ENCODE measurements at regions not wholly inside any gene's neighbourhood (a gene's known extent, or its start where the extent isn't known, plus 50 kb on each side); places are given as distances from the start of the nearest gene placed in this dataset.

DNA sequence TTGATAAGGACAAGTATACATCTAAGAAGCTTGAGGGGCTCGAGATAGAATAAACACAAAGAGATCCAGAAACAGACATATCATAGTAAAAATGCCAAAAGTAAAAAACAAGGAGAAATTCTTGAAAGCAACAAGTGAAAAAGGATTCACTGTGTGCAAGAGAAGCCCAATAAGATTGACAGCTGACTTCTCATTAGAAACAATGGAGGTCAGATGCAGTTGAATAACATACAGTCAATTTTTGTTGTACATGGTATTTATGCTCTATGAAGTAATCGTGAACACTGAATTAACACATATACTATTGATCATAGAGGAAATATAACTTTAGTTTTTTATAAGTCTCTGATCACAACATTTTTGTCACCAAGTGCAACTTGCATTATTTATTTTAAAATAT, 982.8 kb upstream of the SORCS1 start:
- intact Hi-C loops (cut with micrococcal nuclease) (no loop called here), dilution Hi-C loops (cut with HindIII; ENCODE audit: low sequenced_read_pairs, unreplicated experiment) (no loop called here), in situ Hi-C loops (cut with MboI; ENCODE audit: low sequenced_read_pairs) (no loop called here)
- H2BK15ac ChIP-seq (ENCODE audit: low read depth, low read length), result no peak overlapping the region
- no peak overlapping the region for H3K23ac ChIP-seq (ENCODE audit: low read depth, low read length)
- H3K14ac ChIP-seq (replicated peaks; ENCODE audit: low read depth, low read length), result no peak overlapping the region
- ATAC-seq (ENCODE audit: low read depth) (no peak), DNase-seq (no peak)
- H3K56ac ChIP-seq (ENCODE audit: extremely low read depth, insufficient read depth, low read length), result no peak overlapping the region
- H2BK5ac ChIP-seq (ENCODE audit: low read depth, low read length, poor library complexity, severe bottlenecking), result no peak overlapping the region
- H3K4me2 ChIP-seq (ENCODE audit: low read depth, low read length), result no peak overlapping the region
- ChIA-PET POLR2A (ENCODE audit: unreplicated experiment) (no interaction called here), CTCF (no interaction called here)
- H3K4me1 ChIP-seq (ENCODE audit: control insufficient read depth, insufficient read depth, low read length), result no peaks in the 10 kb centered on the region
- H3K27ac ChIP-seq (ENCODE audit: insufficient read depth, low read length), result no peak overlapping the region
- no peak overlapping the region for H4K5ac ChIP-seq (ENCODE audit: low read depth, low read length)
- H2AK5ac ChIP-seq (ENCODE audit: low read depth, low read length), result no peak overlapping the region
- H4K20me1 ChIP-seq (ENCODE audit: insufficient read depth, low read length), result no peaks in the 10 kb centered on the region
- no peak overlapping the region for H2BK120ac ChIP-seq (ENCODE audit: low read depth, low read length)
- H4K8ac ChIP-seq (ENCODE audit: low read depth in 2 of 2, low read length in 2 of 2), result no peak overlapping the region
- no peak overlapping the region for H2AFZ ChIP-seq (replicated peaks; ENCODE audit: low read length, poor library complexity)
- no peaks in the 10 kb centered on the region for H3K9me1 ChIP-seq (ENCODE audit: insufficient read depth, low read length)
- H3K27me3 ChIP-seq (ENCODE audit: control insufficient read depth, insufficient read depth, low read length), result no peaks in the 10 kb centered on the region
- BruUV-seq (replicated peaks), result no TSS peak
- TF ChIP-seq RAD21 (IDR thresholded peaks at IDR 0.05; ENCODE audit: low read length) (no peak), BHLHE40 (IDR thresholded peaks at IDR 0.05; ENCODE audit: low read depth, low read length) (no peak), CEBPB (IDR thresholded peaks at IDR 0.05; ENCODE audit: low read depth, low read length) (no peak), MAFK (IDR thresholded peaks at IDR 0.05; ENCODE audit: low read depth, low read length) (no peak), RFX5 (IDR thresholded peaks at IDR 0.05; ENCODE audit: low read depth, low read length) (no peak), NFE2L2 (IDR thresholded peaks at IDR 0.05; ENCODE audit: low read depth, low read length) (no peak)
- no peak overlapping the region for H2BK20ac ChIP-seq (ENCODE audit: low read depth, low read length)
- no CpG with 5 or more reads among the region's 2 CpGs for WGBS, 2 experiments (ENCODE audit: extremely low coverage in 2 of 2, insufficient read length in 1 of 2)
- no peak overlapping the region for H3K18ac ChIP-seq (ENCODE audit: low read depth, low read length)
- no peaks in the 10 kb centered on the region for H3K36me3 ChIP-seq (ENCODE audit: control insufficient read depth, insufficient read depth, low read length)
- H3K4me3 ChIP-seq (ENCODE audit: insufficient read depth, low read depth, low read length), result no peak overlapping the region
- H4K91ac ChIP-seq (ENCODE audit: insufficient read depth, low read depth, low read length), result no peak overlapping the region
- H3K9ac ChIP-seq (ENCODE audit: low read depth, low read length), result no peak overlapping the region
- no peak overlapping the region for H2AK9ac ChIP-seq (replicated peaks; ENCODE audit: low read depth, low read length, poor library complexity)
- no peak overlapping the region for H3K4ac ChIP-seq (ENCODE audit: low read depth, low read length)
- H3K9me3 ChIP-seq (ENCODE audit: control insufficient read depth, insufficient read depth, low read length), result peaks cover 5% of the 10 kb centered on the region
- H3K79me1 ChIP-seq (ENCODE audit: low read depth in 1 of 2, low read length in 2 of 2), result no peaks in the 10 kb centered on the region

Data from IMR-90 (cell line).